ENCODE measurements at regions not wholly inside any gene's neighbourhood (a gene's known extent, or its start where the extent isn't known, plus 50 kb on each side); places are given as distances from the start of the nearest gene placed in this dataset.
"Not testable (repeated sequence)": the region's sequence is repeated elsewhere in the genome, so short reads cannot be mapped to it uniquely, and the experiment has no call there.

- no peak for FAIRE-seq
- Histone ChIP-seq H3K27ac (ENCODE audit: insufficient read depth, low read depth, low read length) (no peak overlapping the region), H3K4me3 (replicated peaks in 1 of 3; ENCODE audit: insufficient read depth in 1 of 3, low read depth in 1 of 3, low read length in 3 of 3) (no peak overlapping the region), H3K4me2 (ENCODE audit: insufficient read depth, low read length) (no peak overlapping the region), H3K4me1 (ENCODE audit: control insufficient read depth, extremely low read depth, insufficient read depth, low read length) (no peaks in the 10 kb centered on the region), H2AFZ (ENCODE audit: low read depth, low read length) (no peak overlapping the region), H3K79me2 (ENCODE audit: control insufficient read depth, insufficient read depth, low read length) (no peaks in the 10 kb centered on the region), H3K9ac (replicated peaks; ENCODE audit: extremely low read depth, insufficient read depth, low read length) (no peak overlapping the region), H4K20me1 (replicated peaks; ENCODE audit: control insufficient read depth, extremely low read depth, insufficient read depth, low read length) (no peaks in the 10 kb centered on the region), H3K9me1 (replicated peaks; ENCODE audit: control insufficient read depth, extremely low read depth, insufficient read depth, low read length) (no peaks in the 10 kb centered on the region), H3K9me3 (replicated peaks; ENCODE audit: control insufficient read depth, insufficient read depth, low read length) (no peaks in the 10 kb centered on the region), H3K27me3 (ENCODE audit: control insufficient read depth in 2 of 2, insufficient read depth in 2 of 2, low read length in 2 of 2) (no peaks in the 10 kb centered on the region), H3K36me3 (ENCODE audit: control insufficient read depth in 2 of 2, extremely low read depth in 1 of 2, insufficient read depth in 2 of 2, low read length in 2 of 2) (no peaks in the 10 kb centered on the region)
- intact Hi-C loops (cut with micrococcal nuclease) (loop anchor here (10.0 kb wide), 1 partner anchor 398 kb away; no protein-coding TSS in a partner anchor), dilution Hi-C loops (cut with MboI; ENCODE audit: extremely low pct_ligation_motif_present, low sequenced_read_pairs) (no loop called here)
- ChIA-PET CTCF (interaction anchor here (1.1 kb wide), 1 partner anchor 97 kb away, joined by 3 read pairs; no protein-coding TSS in a partner anchor), POLR2A (no interaction called here)
- no TSS peak for BruUV-seq (replicated peaks)
- DNase-seq (ENCODE audit: low read depth, low spot score) = no peak
- TF ChIP-seq, protein P1, sequence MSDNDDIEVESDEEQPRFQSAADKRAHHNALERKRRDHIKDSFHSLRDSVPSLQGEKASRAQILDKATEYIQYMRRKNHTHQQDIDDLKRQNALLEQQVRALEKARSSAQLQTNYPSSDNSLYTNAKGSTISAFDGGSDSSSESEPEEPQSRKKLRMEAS (IDR thresholded peaks at IDR 0.05; ENCODE audit: insufficient read depth, insufficient read length) = no peak
- TF ChIP-seq CTCF (IDR thresholded peaks at IDR 0.05; ENCODE audit: extremely low read depth in 1 of 2, insufficient read depth in 1 of 2, low read depth in 1 of 2, low read length in 2 of 2) (no peak), GATA2 (IDR thresholded peaks at IDR 0.05; ENCODE audit: insufficient read depth, insufficient read length, low read depth, low read length) (no peak)
These were observed 112.9 kb downstream of the CRYBB2 start for GRCh38 chr22:25332386-25332785.

GRCh38 chr22:25334162-25334490 is 114.7 kb downstream of the CRYBB2 start:
- no peaks in the 10 kb centered on the region for H3K36me3 ChIP-seq (ENCODE audit: control insufficient read depth in 2 of 2, extremely low read depth in 1 of 2, insufficient read depth in 2 of 2, low read length in 2 of 2)
- no peaks in the 10 kb centered on the region for H3K79me2 ChIP-seq (ENCODE audit: control insufficient read depth, insufficient read depth, low read length)
- no peaks in the 10 kb centered on the region for H4K20me1 ChIP-seq (replicated peaks; ENCODE audit: control insufficient read depth, extremely low read depth, insufficient read depth, low read length)
- no peak overlapping the region for H3K27ac ChIP-seq (ENCODE audit: insufficient read depth, low read depth, low read length)
- ChIA-PET POLR2A (no interaction called here), CTCF (interaction anchor here (0.6 to 2.2 kb wide), 16 partner anchors 10 to 564 kb away, joined by 3 to 14 read pairs (median 4); no protein-coding TSS in a partner anchor)
- H3K4me2 ChIP-seq (ENCODE audit: insufficient read depth, low read length) = no peak overlapping the region
- FAIRE-seq (peak; percentile 81), DNase-seq (ENCODE audit: low read depth, low spot score) (peak; percentile 44)
- intact Hi-C loops (cut with micrococcal nuclease) (loop anchor here (1.0 to 10.0 kb wide), 4 partner anchors 97 to 399 kb away; no protein-coding TSS in a partner anchor), dilution Hi-C loops (cut with MboI; ENCODE audit: extremely low pct_ligation_motif_present, low sequenced_read_pairs) (no loop called here)
- H3K27me3 ChIP-seq (ENCODE audit: control insufficient read depth in 2 of 2, insufficient read depth in 2 of 2, low read length in 2 of 2) = peaks cover 0 to 2% of the 10 kb centered on the region in 2 experiments
- no peak overlapping the region for H2AFZ ChIP-seq (ENCODE audit: low read depth, low read length)
- no peaks in the 10 kb centered on the region for H3K9me3 ChIP-seq (replicated peaks; ENCODE audit: control insufficient read depth, insufficient read depth, low read length)
- TF ChIP-seq, protein P1 (IDR thresholded peaks at IDR 0.05; ENCODE audit: insufficient read depth, insufficient read length) = peak; percentile 28
- TF ChIP-seq CTCF (IDR thresholded peaks at IDR 0.05; ENCODE audit: extremely low read depth in 1 of 2, insufficient read depth in 1 of 2, low read depth in 1 of 2, low read length in 2 of 2) (peak; percentile 68 to 75), POLR2A (IDR thresholded peaks at IDR 0.05; ENCODE audit: low read depth, low read length) (no peak)
- H3K4me1 ChIP-seq (ENCODE audit: control insufficient read depth, extremely low read depth, insufficient read depth, low read length) = no peaks in the 10 kb centered on the region
- BruUV-seq (replicated peaks) = no TSS peak
- H3K4me3 ChIP-seq (replicated peaks in 1 of 3; ENCODE audit: insufficient read depth in 1 of 3, low read depth in 1 of 3, low read length in 3 of 3) = no peak overlapping the region
- H3K9me1 ChIP-seq (replicated peaks; ENCODE audit: control insufficient read depth, extremely low read depth, insufficient read depth, low read length) = no peaks in the 10 kb centered on the region
- H3K9ac ChIP-seq (replicated peaks; ENCODE audit: extremely low read depth, insufficient read depth, low read length) = no peak overlapping the region

GRCh38 chr22:25334631-25335030 is 115.2 kb downstream of the CRYBB2 start:
- H4K20me1 ChIP-seq (replicated peaks; ENCODE audit: control insufficient read depth, extremely low read depth, insufficient read depth, low read length); H3K27ac ChIP-seq (ENCODE audit: insufficient read depth, low read depth, low read length); dilution Hi-C loops (cut with MboI; ENCODE audit: extremely low pct_ligation_motif_present, low sequenced_read_pairs); H3K27me3 ChIP-seq (ENCODE audit: control insufficient read depth in 2 of 2, insufficient read depth in 2 of 2, low read length in 2 of 2); H3K9me3 ChIP-seq (replicated peaks; ENCODE audit: control insufficient read depth, insufficient read depth, low read length); H3K9ac ChIP-seq (replicated peaks; ENCODE audit: extremely low read depth, insufficient read depth, low read length); H2AFZ ChIP-seq (ENCODE audit: low read depth, low read length); H3K4me2 ChIP-seq (ENCODE audit: insufficient read depth, low read length); BruUV-seq (replicated peaks); H3K4me1 ChIP-seq (ENCODE audit: control insufficient read depth, extremely low read depth, insufficient read depth, low read length); H3K36me3 ChIP-seq (ENCODE audit: control insufficient read depth in 2 of 2, extremely low read depth in 1 of 2, insufficient read depth in 2 of 2, low read length in 2 of 2); POLR2A ChIA-PET; FAIRE-seq; H3K9me1 ChIP-seq (replicated peaks; ENCODE audit: control insufficient read depth, extremely low read depth, insufficient read depth, low read length); DNase-seq (ENCODE audit: low read depth, low spot score); H3K79me2 ChIP-seq (ENCODE audit: control insufficient read depth, insufficient read depth, low read length); H3K4me3 ChIP-seq (replicated peaks in 1 of 3; ENCODE audit: insufficient read depth in 1 of 3, low read depth in 1 of 3, low read length in 3 of 3): not testable (repeated sequence)
- intact Hi-C loops (cut with micrococcal nuclease) = loop anchor here (1.0 to 10.0 kb wide), 4 partner anchors 98 to 400 kb away; no protein-coding TSS in a partner anchor
- CTCF ChIA-PET = interaction anchor here (0.7 to 2.2 kb wide), 6 partner anchors 11 to 396 kb away, joined by 3 to 13 read pairs (median 4); no protein-coding TSS in a partner anchor
